B cell (primary cell): ENCODE measurements at regions not wholly inside any gene's neighbourhood (a gene's known extent, or its start where the extent isn't known, plus 50 kb on each side); places are given as distances from the start of the nearest gene placed in this dataset.

ENCODE experiments used
- ATAC-seq: fragments of 200-7000 bp; cut with Tn5 transposase; one replicate; pipeline ENCODE4 v1.10.0; 2021; ENCODE audit warnings: low read depth, mild to moderate bottlenecking, moderate number of reproducible peaks, moderate library complexity
- CTCF ChIA-PET: fragments of 350-600 bp; sonication (Branson Sonifier 250); formaldehyde crosslinking; loops from one replicate; lab custom pipeline; 2021; ENCODE audit warnings: antibody characterized with exemption, inconsistent platforms; lab: Charles Lee
- POLR2A ChIA-PET: fragments of 350-600 bp; sonication (Branson Sonifier 250); formaldehyde crosslinking; loops from one replicate; lab custom pipeline; 2021; ENCODE audit warnings: antibody characterized with exemption; lab: Charles Lee
- DNase-seq: peaks from one replicate; pipeline ENCODE4 v3.0.0; 2013
- H2AFZ ChIP-seq: 2 replicates; pipeline ENCODE4 v1.6.1; 2012; ENCODE audit warnings: mild to moderate bottlenecking, low read depth, low read length; ENCODE audit not compliant: insufficient read depth, poor library complexity, severe bottlenecking
- H3K27ac ChIP-seq, 2 donors: 1 replicate in 1 of 2; 2 replicates in 1 of 2; pipeline ENCODE4 v1.5.1; 2012 to 2013; ENCODE audit warnings: low read length in 2 of 2, mild to moderate bottlenecking in 2 of 2, moderate library complexity in 1 of 2
- H3K27me3 ChIP-seq, 4 experiments: fragments of 200-600 bp in 1 of 4; sonication (generic) in 1 of 4; replicated peaks in 1 of 4; 1 replicate in 2 of 4; 2 replicates in 2 of 4; pipeline versions ENCODE4 v1.6.1 to v1.7.0; 2013 to 2016; ENCODE audit warnings: low read length in 3 of 4, mild to moderate bottlenecking in 2 of 4, mixed read lengths in 1 of 4, moderate library complexity in 1 of 4; ENCODE audit not compliant: insufficient read depth in 4 of 4, control insufficient read depth in 3 of 4; ENCODE audit errors: control extremely low read depth in 1 of 4
- H3K36me3 ChIP-seq, 2 experiments: replicated peaks in 1 of 2; 1 replicate in 1 of 2; 2 replicates in 1 of 2; pipeline versions ENCODE4 v1.6.1 to v1.7.1; 2013; ENCODE audit warnings: low read length in 1 of 2; ENCODE audit not compliant: insufficient read depth in 2 of 2, control insufficient read depth in 1 of 2; ENCODE audit errors: control extremely low read depth in 1 of 2, extremely low read depth in 1 of 2
- H3K4me1 ChIP-seq, 2 donors: fragments of 200-600 bp in 1 of 2; sonication (generic) in 1 of 2; 1 replicate in 1 of 2; 2 replicates in 1 of 2; pipeline versions ENCODE4 v1.5.1 to v1.6.1; 2013 to 2017; ENCODE audit warnings: low read length in 2 of 2; ENCODE audit not compliant: control insufficient read depth in 2 of 2, insufficient read depth in 2 of 2
- H3K4me2 ChIP-seq: replicated peaks from 2 replicates; pipeline ENCODE3; 2012; ENCODE audit warnings: mild to moderate bottlenecking, low read depth, low read length; ENCODE audit not compliant: poor library complexity, severe bottlenecking
- H3K4me3 ChIP-seq, 5 experiments: fragments of 200-600 bp in 1 of 5; sonication (generic) in 1 of 5; 1 replicate in 3 of 5; 2 replicates in 2 of 5; pipeline versions ENCODE4 v1.5.1 to v1.7.0; 2011 to 2016; ENCODE audit warnings: low read length in 4 of 5, mild to moderate bottlenecking in 4 of 5, low read depth in 2 of 5, control low read depth in 1 of 5, moderate library complexity in 1 of 5; ENCODE audit not compliant: insufficient read depth in 1 of 5; ENCODE audit errors: control extremely low read depth in 1 of 5, extremely low read depth in 1 of 5
- H3K79me2 ChIP-seq: fragments of 200-600 bp; sonication (generic); one replicate; pipeline ENCODE4 v1.6.0; 2016; ENCODE audit warnings: low read length; ENCODE audit not compliant: control insufficient read depth, insufficient read depth
- H3K9ac ChIP-seq: fragments of 200-600 bp; sonication (generic); 2 replicates; pipeline ENCODE4 v1.6.1; 2017; ENCODE audit warnings: mild to moderate bottlenecking, low read length, moderate library complexity
- H3K9me3 ChIP-seq, 3 donors: one replicate each; pipeline versions ENCODE4 v1.6.1 to v1.7.1; 2013; ENCODE audit warnings: low read length in 2 of 3; ENCODE audit not compliant: control insufficient read depth in 2 of 3, insufficient read depth in 1 of 3; ENCODE audit errors: control extremely low read depth in 1 of 3
- H4K20me1 ChIP-seq: 2 replicates; pipeline ENCODE4 v1.6.0; 2012; ENCODE audit warnings: mild to moderate bottlenecking, low read length; ENCODE audit not compliant: insufficient read depth, control insufficient read depth, poor library complexity, severe bottlenecking
- H3K27ac Mint-ChIP-seq: one replicate; pipeline ENCODE4 v1.8.0; 2021; ENCODE audit warnings: mixed read lengths
- H3K27me3 Mint-ChIP-seq: one replicate; pipeline ENCODE4 v1.8.0; 2021; ENCODE audit warnings: mixed read lengths
- H3K4me1 Mint-ChIP-seq: one replicate; pipeline ENCODE4 v1.8.0; 2021; ENCODE audit warnings: mixed read lengths
- H3K4me3 Mint-ChIP-seq: one replicate; pipeline ENCODE4 v1.8.0; 2021; ENCODE audit warnings: mixed read lengths
- H3K9me3 Mint-ChIP-seq: one replicate; pipeline ENCODE4 v1.8.0; 2022; ENCODE audit warnings: mixed read lengths; ENCODE audit not compliant: insufficient read depth
- CTCF ChIP-seq: fragments of 200-600 bp; IDR thresholded peaks from one replicate; pipeline ENCODE4 v1.8.0; 2022; ENCODE audit warnings: antibody characterized with exemption, mild to moderate bottlenecking
- EZH2 ChIP-seq: IDR thresholded peaks from 2 replicates; pipeline ENCODE4 v1.6.1; 2012; ENCODE audit warnings: borderline replicate concordance, low read depth, mild to moderate bottlenecking, moderate library complexity, low read length; ENCODE audit not compliant: insufficient read depth, poor library complexity, severe bottlenecking
- WGBS: methylation state at CpG from one replicate; pipeline ENCODE4 v1.1.5; 2013; ENCODE audit warnings: missing lambda C conversion rate; ENCODE audit not compliant: insufficient coverage; 5-methylcytosine and 5-hydroxymethylcytosine counted together
- intact Hi-C: fragments of 100-400 bp; cut with micrococcal nuclease; formaldehyde crosslinking; loops from one replicate; pipeline ENCODE4 v1.10.0; 2022

- Histone ChIP-seq H3K79me2 (no peaks in the 10 kb centered on the region), H3K9ac (no peak overlapping the region), H3K4me1 (no peaks in the 10 kb centered on the region), H3K36me3 (no peaks in the 10 kb centered on the region), H4K20me1 (no peaks in the 10 kb centered on the region), H3K27ac (no peak overlapping the region), H3K4me2 (no peak overlapping the region), H2AFZ (no peak overlapping the region), H3K27me3 (no peaks in the 10 kb centered on the region), H3K9me3 (no peaks in the 10 kb centered on the region), H3K4me3 (no peak overlapping the region)
- ChIA-PET CTCF (no interaction called here), POLR2A (no interaction called here)
- Mint-ChIP-seq H3K4me3 (no peak overlapping the region), H3K9me3 (no peaks in the 10 kb centered on the region), H3K27ac (no peak overlapping the region), H3K27me3 (peaks cover 3% of the 10 kb centered on the region), H3K4me1 (no peaks in the 10 kb centered on the region)
- TF ChIP-seq EZH2 (no peak), CTCF (no peak)
- ATAC-seq (no peak), DNase-seq (no peak)
- WGBS: no CpG with 5 or more reads among the region's 1 CpG
- intact Hi-C loops: no loop called here
These were observed 52.8 kb upstream of the LHCGR start for GRCh38 chr2:48808311-48808710.
